Retinal pigment epithelial cell (primary cell): ENCODE measurements at regions not wholly inside any gene's neighbourhood (a gene's known extent, or its start where the extent isn't known, plus 50 kb on each side); places are given as distances from the start of the nearest gene placed in this dataset.

ENCODE experiments used
- DNase-seq: peaks from one replicate; pipeline ENCODE4 v3.0.0-alpha.2; 2010; ENCODE audit warnings: low read depth
- H3K4me3 ChIP-seq: 2 replicates; pipeline ENCODE4 v1.5.1; 2011; ENCODE audit warnings: mild to moderate bottlenecking, low read length, control low read depth, moderate library complexity
- CTCF ChIP-seq: conservative IDR thresholded peaks from 2 replicates; pipeline ENCODE4 v1.5.1; 2011; ENCODE audit warnings: low read depth, low read length, control low read depth, inconsistent platforms

GRCh38 chr18:72329533-72329932, 214.6 kb downstream of the CBLN2 start:
- TF ChIP-seq CTCF = no peak
- no peak for DNase-seq
- no peak overlapping the region for H3K4me3 ChIP-seq

GRCh38 chr18:72325307-72325706, 218.8 kb downstream of the CBLN2 start:
- TF ChIP-seq CTCF = no peak

GRCh38 chr18:72324677-72325076, 219.5 kb downstream of the CBLN2 start:
- TF ChIP-seq CTCF = no peak
- DNase-seq = no peak
- no peak overlapping the region for H3K4me3 ChIP-seq

More at GRCh38 chr18:72325307-72325706, 218.8 kb downstream of the CBLN2 start:
- no peak overlapping the region for H3K4me3 ChIP-seq
- no peak for DNase-seq

- no peak for TF ChIP-seq CTCF
- H3K4me3 ChIP-seq = no peak overlapping the region
- DNase-seq = no peak
These were observed 227.6 kb downstream of the CBLN2 start for GRCh38 chr18:72316497-72316896.

GRCh38 chr18:72283148-72283925, 260.8 kb downstream of the CBLN2 start:
- no peak for TF ChIP-seq CTCF
- H3K4me3 ChIP-seq = no peak overlapping the region
- DNase-seq = no peak

- DNase-seq = no peak
- no peak overlapping the region for H3K4me3 ChIP-seq
- no peak for TF ChIP-seq CTCF
These were observed 271.1 kb downstream of the CBLN2 start for GRCh38 chr18:72273025-72273424.

GRCh38 chr18:72261590-72261989, 282.6 kb downstream of the CBLN2 start:
- TF ChIP-seq CTCF = no peak
- no peak overlapping the region for H3K4me3 ChIP-seq
- no peak for DNase-seq
